ENCODE measurements at regions not wholly inside any gene's neighbourhood (a gene's known extent, or its start where the extent isn't known, plus 50 kb on each side); places are given as distances from the start of the nearest gene placed in this dataset.
A peak's percentile ranks its signal among the peaks of the same experiment; 100 is the strongest.

GRCh38 chr5:100432741-100433140, 102.4 kb upstream of the FAM174A start (continued):
- TF ChIP-seq ZBTB43 (CRISPR knock-in tag; IDR thresholded peaks at IDR 0.05), result no peak
- TF ChIP-seq CREM (CRISPR knock-in tag; IDR thresholded peaks at IDR 0.05), result no peak
- no peak for TF ChIP-seq MAX (CRISPR knock-in tag; IDR thresholded peaks at IDR 0.05)
- TF ChIP-seq ZNF512 (CRISPR knock-in tag; IDR thresholded peaks at IDR 0.05; ENCODE audit: borderline replicate concordance), result no peak
- no peak for TF ChIP-seq KAT7 (CRISPR knock-in tag; IDR thresholded peaks at IDR 0.05; ENCODE audit: borderline replicate concordance)
- no peak for TF ChIP-seq GRHL2 (CRISPR knock-in tag; IDR thresholded peaks at IDR 0.05; ENCODE audit: insufficient replicate concordance, severe bottlenecking)

GRCh38 chr5:100430268-100431195, 104.6 kb upstream of the FAM174A start:
- peak; percentile 90 for ATAC-seq

More at GRCh38 chr5:100430268-100431195, 104.6 kb upstream of the FAM174A start:
- no peaks in the 10 kb centered on the region for H3K4me1 Mint-ChIP-seq
- H3K9me3 Mint-ChIP-seq, result peaks cover 10% of the 10 kb centered on the region
- H3K27ac Mint-ChIP-seq, result no peak overlapping the region
- H3K36me3 Mint-ChIP-seq, result peaks cover 2% of the 10 kb centered on the region; the same call in 1 of the 2 replicates
- TF ChIP-seq CTCF (IDR thresholded peaks at IDR 0.05) (peak; percentile 68; the same call in 1 of the 2 replicates), FOXJ3 (CRISPR knock-in tag; IDR thresholded peaks at IDR 0.05; ENCODE audit: borderline replicate concordance) (no peak), CREB1 (CRISPR knock-in tag; IDR thresholded peaks at IDR 0.05) (no peak), ARID4B (CRISPR knock-in tag; IDR thresholded peaks at IDR 0.05; ENCODE audit: borderline replicate concordance) (no peak), IRF2 (CRISPR knock-in tag; IDR thresholded peaks at IDR 0.05; ENCODE audit: borderline replicate concordance, low read depth) (no peak), ZNF423 (CRISPR knock-in tag; IDR thresholded peaks at IDR 0.05) (no peak)
- ChIA-PET POLR2A (no interaction called here), CTCF (interaction anchor here (0.6 to 1.0 kb wide), 13 partner anchors 11 to 1358 kb away, joined by 3 to 6 read pairs (median 4); no protein-coding TSS in a partner anchor)
- no peaks in the 10 kb centered on the region for H3K27me3 Mint-ChIP-seq (ENCODE audit: low read depth)
- no peak overlapping the region for H3K4me3 Mint-ChIP-seq
- DNase-seq (ENCODE audit: low spot score), result peak; percentile 72

All from WTC11 (cell line).